Body of pancreas (tissue), 4 donors: ENCODE measurements at regions not wholly inside any gene's neighbourhood (a gene's known extent, or its start where the extent isn't known, plus 50 kb on each side); places are given as distances from the start of the nearest gene placed in this dataset.

ENCODE experiments used
- ATAC-seq: fragments of 150-250 bp; one replicate; pipeline ENCODE4 v1.9.1; 2016
- DNase-seq, 4 donors: peaks; one replicate each; pipeline ENCODE4 v3.0.0-alpha.2; 2019
- H3K27ac ChIP-seq, 4 donors: fragments of 200-600 bp; sonication (generic); 1 replicate in 3 of 4; 2 replicates in 1 of 4; pipeline versions ENCODE4 v1.5.1 to v1.6.1; 2016 to 2019; ENCODE audit warnings: mild to moderate bottlenecking in 1 of 4, mixed read lengths in 1 of 4, moderate library complexity in 1 of 4
- H3K27me3 ChIP-seq, 2 donors: fragments of 200-600 bp; sonication (generic); one replicate each; pipeline ENCODE4 v1.6.0; 2016; ENCODE audit warnings: mild to moderate bottlenecking in 1 of 2
- H3K36me3 ChIP-seq, 2 donors: fragments of 200-600 bp; sonication (generic); replicated peaks in 1 of 2; 2 replicates each; pipeline ENCODE4 v1.5.1; 2016; ENCODE audit warnings: low read depth in 2 of 2; ENCODE audit not compliant: insufficient read depth in 1 of 2
- H3K4me1 ChIP-seq: fragments of 200-600 bp; sonication (generic); one replicate; pipeline ENCODE4 v1.6.0; 2016
- H3K4me3 ChIP-seq, 2 donors: fragments of 200-600 bp; sonication (generic); 1 replicate in 1 of 2; 2 replicates in 1 of 2; pipeline ENCODE4 v1.5.1; 2016 to 2019
- H3K9me3 ChIP-seq, 3 donors: fragments of 200-600 bp; sonication (generic); 1 replicate in 2 of 3; 2 replicates in 1 of 3; pipeline ENCODE4 v1.5.1; 2016
- POLR2A ChIP-seq, 3 donors: fragments of 450-650 bp; IDR thresholded peaks; one replicate each; pipeline ENCODE4 v1.6.1; 2016; ENCODE audit warnings: antibody characterized with exemption in 3 of 3, mild to moderate bottlenecking in 2 of 3
- WGBS, 2 donors: methylation state at CpG; one replicate each; pipeline ENCODE4 v1.1.5; 2017; 5-methylcytosine and 5-hydroxymethylcytosine counted together
- intact Hi-C: fragments of 100-400 bp; cut with DNase I; formaldehyde crosslinking; loops from one replicate; pipeline ENCODE4 v1.15.1; 2023
- TF ChIP-seq, protein P1 (sequence below), 7 experiments: fragments of 450-650 bp in 4 of 7; fragments of 200-600 bp in 3 of 7; sonication (generic) in 3 of 7; IDR thresholded peaks; one replicate each; pipeline ENCODE4 v1.5.1; 2016 to 2019; ENCODE audit warnings: antibody characterized with exemption in 7 of 7

GRCh38 chr2:111239581-111240249 is 119.0 kb downstream of the BCL2L11 start:
- 87 to 89% methylated on average over 3 of the region's 3 CpGs for WGBS, 2 donors

GRCh38 chr2:111243295-111243694 is 122.6 kb downstream of the BCL2L11 start:
- ATAC-seq (no peak), DNase-seq (no peak)
- Histone ChIP-seq H3K27ac (no peak overlapping the region), H3K4me3 (no peak overlapping the region), H3K36me3 (no peaks in the 10 kb centered on the region), H3K9me3 (no peaks in the 10 kb centered on the region), H3K27me3 (no peaks in the 10 kb centered on the region), H3K4me1 (no peaks in the 10 kb centered on the region)
- intact Hi-C loops: no loop called here
- TF ChIP-seq, protein P1, sequence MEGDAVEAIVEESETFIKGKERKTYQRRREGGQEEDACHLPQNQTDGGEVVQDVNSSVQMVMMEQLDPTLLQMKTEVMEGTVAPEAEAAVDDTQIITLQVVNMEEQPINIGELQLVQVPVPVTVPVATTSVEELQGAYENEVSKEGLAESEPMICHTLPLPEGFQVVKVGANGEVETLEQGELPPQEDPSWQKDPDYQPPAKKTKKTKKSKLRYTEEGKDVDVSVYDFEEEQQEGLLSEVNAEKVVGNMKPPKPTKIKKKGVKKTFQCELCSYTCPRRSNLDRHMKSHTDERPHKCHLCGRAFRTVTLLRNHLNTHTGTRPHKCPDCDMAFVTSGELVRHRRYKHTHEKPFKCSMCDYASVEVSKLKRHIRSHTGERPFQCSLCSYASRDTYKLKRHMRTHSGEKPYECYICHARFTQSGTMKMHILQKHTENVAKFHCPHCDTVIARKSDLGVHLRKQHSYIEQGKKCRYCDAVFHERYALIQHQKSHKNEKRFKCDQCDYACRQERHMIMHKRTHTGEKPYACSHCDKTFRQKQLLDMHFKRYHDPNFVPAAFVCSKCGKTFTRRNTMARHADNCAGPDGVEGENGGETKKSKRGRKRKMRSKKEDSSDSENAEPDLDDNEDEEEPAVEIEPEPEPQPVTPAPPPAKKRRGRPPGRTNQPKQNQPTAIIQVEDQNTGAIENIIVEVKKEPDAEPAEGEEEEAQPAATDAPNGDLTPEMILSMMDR (IDR thresholded peaks at IDR 0.05): no peak
- no peak for TF ChIP-seq POLR2A (IDR thresholded peaks at IDR 0.05)

More at GRCh38 chr2:111239581-111240249, 119.0 kb downstream of the BCL2L11 start:
- Histone ChIP-seq H3K9me3 (no peaks in the 10 kb centered on the region), H3K27ac (no peak overlapping the region), H3K27me3 (no peaks in the 10 kb centered on the region), H3K4me1 (peaks cover 6% of the 10 kb centered on the region), H3K4me3 (no peak overlapping the region), H3K36me3 (no peaks in the 10 kb centered on the region)
- DNase-seq (no peak), ATAC-seq (no peak)
- no peak for TF ChIP-seq POLR2A (IDR thresholded peaks at IDR 0.05)
- TF ChIP-seq, protein P1 (IDR thresholded peaks at IDR 0.05): no peak
- intact Hi-C loops: no loop called here

DNA sequence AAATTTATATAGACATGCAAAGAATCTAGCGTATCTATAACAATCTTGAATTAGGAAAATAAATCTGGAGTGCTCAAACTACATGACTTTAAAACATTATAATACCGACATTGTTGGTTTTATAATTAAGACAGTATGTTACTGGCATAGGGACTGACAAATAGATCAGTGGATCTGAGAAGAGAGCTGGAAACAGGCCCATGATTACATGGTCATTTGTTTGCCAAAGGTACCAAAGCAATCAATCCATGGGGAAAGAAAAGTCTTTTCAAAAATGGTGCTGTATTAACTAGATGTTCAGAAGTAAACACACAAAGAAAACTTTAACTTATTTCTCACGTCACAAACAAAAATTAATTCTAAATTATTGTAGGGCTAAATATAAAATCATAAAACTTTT is 124.2 kb downstream of the BCL2L11 start:
- Histone ChIP-seq H3K27me3 (no peaks in the 10 kb centered on the region), H3K4me3 (no peak overlapping the region), H3K9me3 (no peaks in the 10 kb centered on the region), H3K36me3 (no peaks in the 10 kb centered on the region), H3K27ac (no peak overlapping the region), H3K4me1 (no peaks in the 10 kb centered on the region)
- intact Hi-C loops: no loop called here
- no peak for TF ChIP-seq POLR2A (IDR thresholded peaks at IDR 0.05)
- TF ChIP-seq, protein P1 (IDR thresholded peaks at IDR 0.05): no peak
- DNase-seq (no peak), ATAC-seq (no peak)
- 68 to 78% methylated on average over 3 of the region's 3 CpGs for WGBS, 2 donors

- no peak for TF ChIP-seq POLR2A (IDR thresholded peaks at IDR 0.05)
- TF ChIP-seq, protein P1 (IDR thresholded peaks at IDR 0.05): no peak
- Histone ChIP-seq H3K9me3 (no peaks in the 10 kb centered on the region), H3K4me3 (no peak overlapping the region), H3K4me1 (no peaks in the 10 kb centered on the region), H3K27ac (no peak overlapping the region), H3K36me3 (no peaks in the 10 kb centered on the region), H3K27me3 (no peaks in the 10 kb centered on the region)
- 83 to 84% methylated on average over 4 of the region's 4 CpGs for WGBS, 2 donors
- ATAC-seq (no peak), DNase-seq (no peak)
- intact Hi-C loops: no loop called here
Observed at GRCh38 chr2:111246620-111247061, 125.9 kb downstream of the BCL2L11 start.

- DNase-seq: no peak
Observed at GRCh38 chr2:111247491-111247890, 126.8 kb downstream of the BCL2L11 start.

More at GRCh38 chr2:111247491-111247890, 126.8 kb downstream of the BCL2L11 start:
- intact Hi-C loops: no loop called here
- H3K27ac ChIP-seq: no peak overlapping the region
- TF ChIP-seq POLR2A (IDR thresholded peaks at IDR 0.05): no peak
- TF ChIP-seq, protein P1 (IDR thresholded peaks at IDR 0.05): no peak
- H3K4me3 ChIP-seq: no peak overlapping the region
- no peaks in the 10 kb centered on the region for H3K4me1 ChIP-seq
- H3K9me3 ChIP-seq: no peaks in the 10 kb centered on the region
- no peaks in the 10 kb centered on the region for H3K36me3 ChIP-seq
- ATAC-seq: no peak
- WGBS, 2 donors: 98% methylated on average over 2 of the region's 2 CpGs
- H3K27me3 ChIP-seq: no peaks in the 10 kb centered on the region
